OCI-LY7 (cell line): ENCODE measurements at regions not wholly inside any gene's neighbourhood (a gene's known extent, or its start where the extent isn't known, plus 50 kb on each side); places are given as distances from the start of the nearest gene placed in this dataset.
"Not testable (repeated sequence)": the region's sequence is repeated elsewhere in the genome, so short reads cannot be mapped to it uniquely, and the experiment has no call there.

Experiments used
- BruUV-seq: library from RNA; stranded (reverse); fragments of 400-500 nt; replicated peaks from 2 replicates; lab custom pipeline; 2021; lab: Mats Ljungman, UMichigan
- CTCF ChIA-PET: fragments of 300-600 bp; sonication (Branson Sonifier 250); formaldehyde crosslinking; loops from one replicate; lab custom pipeline; 2022; ENCODE audit warnings: antibody characterized with exemption; ENCODE audit not compliant: unreplicated experiment; lab: Charles Lee
- POLR2A ChIA-PET: fragments of 300-600 bp; sonication (Branson Sonifier 250); formaldehyde crosslinking; loops from one replicate; lab custom pipeline; 2022; ENCODE audit warnings: antibody characterized with exemption; lab: Charles Lee
- DNase-seq: peaks from one replicate; pipeline ENCODE4 v3.0.0-alpha.2; 2015; ENCODE audit warnings: low spot score
- H2AFZ ChIP-seq: fragments of 200-600 bp; sonication (generic), shearing (Covaris generic); 2 replicates; pipeline ENCODE4 v1.6.1; 2014; ENCODE audit warnings: mild to moderate bottlenecking, antibody characterized with exemption, low read length, moderate library complexity
- H3K27ac ChIP-seq: fragments of 200-600 bp; sonication (generic); 2 replicates; pipeline ENCODE4 v1.5.1; 2014; ENCODE audit warnings: mixed run types, low read depth, mild to moderate bottlenecking, moderate library complexity, low read length, inconsistent platforms; ENCODE audit not compliant: poor library complexity, severe bottlenecking
- H3K36me3 ChIP-seq: fragments of 200-600 bp; sonication (generic); 2 replicates; pipeline ENCODE4 v1.6.1; 2014; ENCODE audit warnings: mild to moderate bottlenecking, antibody characterized with exemption, low read length, moderate library complexity, mixed read lengths; ENCODE audit not compliant: insufficient read depth
- H3K4me1 ChIP-seq: fragments of 200-600 bp; sonication (generic); 2 replicates; pipeline ENCODE4 v1.5.1; 2014; ENCODE audit warnings: mild to moderate bottlenecking, low read length; ENCODE audit not compliant: insufficient read depth, poor library complexity, severe bottlenecking
- H3K4me2 ChIP-seq: fragments of 200-600 bp; sonication (generic); 2 replicates; pipeline ENCODE4 v1.6.1; 2014; ENCODE audit warnings: mild to moderate bottlenecking, low read length
- H3K4me3 ChIP-seq: fragments of 200-600 bp; sonication (generic); 2 replicates; pipeline ENCODE4 v1.5.1; 2014; ENCODE audit warnings: mild to moderate bottlenecking, low read depth, low read length; ENCODE audit not compliant: poor library complexity, severe bottlenecking
- H3K79me2 ChIP-seq: fragments of 200-600 bp; sonication (generic); 2 replicates; pipeline ENCODE4 v1.6.1; 2016; ENCODE audit warnings: low read depth, mild to moderate bottlenecking, low read length, moderate library complexity, mixed read lengths; ENCODE audit not compliant: insufficient read depth
- H3K9me2 ChIP-seq: fragments of 200-600 bp; sonication (generic); 2 replicates; pipeline ENCODE4 v1.6.1; 2016; ENCODE audit warnings: mild to moderate bottlenecking, low read length, mixed read lengths; ENCODE audit not compliant: insufficient read depth
- H3K9me3 ChIP-seq: fragments of 200-600 bp; sonication (generic); 2 replicates; pipeline ENCODE4 v1.6.1; 2014; ENCODE audit warnings: mild to moderate bottlenecking, mixed run types, low read length, mixed read lengths
- H4K20me1 ChIP-seq: fragments of 200-600 bp; sonication (generic); 2 replicates; pipeline ENCODE4 v1.6.1; 2014; ENCODE audit warnings: mild to moderate bottlenecking, antibody characterized with exemption, low read length, moderate library complexity, mixed read lengths; ENCODE audit not compliant: insufficient read depth
- EZH2phosphoT487 ChIP-seq: fragments of 200-600 bp; sonication (generic); IDR thresholded peaks from 2 replicates; pipeline ENCODE4 v1.6.1; 2018; ENCODE audit warnings: low read depth, borderline replicate concordance, mild to moderate bottlenecking, mixed run types, antibody characterized with exemption, low read length, moderate library complexity, mixed read lengths
- intact Hi-C: fragments of 100-400 bp; cut with micrococcal nuclease; formaldehyde crosslinking; loops from one replicate; pipeline ENCODE4 v1.10.0; 2022; ENCODE audit not compliant: unreplicated experiment
- TF ChIP-seq, protein P1 (sequence below): fragments of 200-600 bp; sonication (generic); conservative IDR thresholded peaks from 2 replicates; pipeline ENCODE4 v1.5.1; 2014; ENCODE audit warnings: mild to moderate bottlenecking, antibody characterized with exemption, low read length, moderate library complexity, mixed read lengths

DNA sequence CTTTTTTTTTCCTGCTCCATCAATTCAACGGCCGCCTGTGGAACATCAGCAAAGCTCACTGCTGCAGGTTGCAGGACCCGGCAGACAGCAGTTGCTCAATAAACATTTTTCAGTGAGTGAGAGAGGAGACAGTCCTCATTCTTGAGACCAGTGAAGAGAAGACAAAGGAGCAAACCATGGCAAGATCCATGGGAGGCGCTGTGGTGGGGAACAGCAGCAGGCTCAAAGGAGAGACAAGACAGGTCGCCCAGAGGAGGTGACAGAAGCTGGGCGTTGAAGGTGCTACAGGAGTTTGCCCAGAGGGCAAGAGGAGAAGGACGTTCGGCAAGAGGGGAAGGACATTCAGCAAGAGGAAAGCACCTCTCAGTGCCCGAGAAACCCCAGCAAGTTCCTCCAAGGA lies 74.5 kb upstream of the FGFR2 start:
- Histone ChIP-seq H3K9me2 (no peaks in the 10 kb centered on the region), H2AFZ (no peak overlapping the region), H4K20me1 (no peaks in the 10 kb centered on the region), H3K4me3 (no peak overlapping the region), H3K79me2 (no peaks in the 10 kb centered on the region), H3K27ac (no peak overlapping the region), H3K4me1 (no peaks in the 10 kb centered on the region), H3K4me2 (no peak overlapping the region), H3K36me3 (no peaks in the 10 kb centered on the region), H3K9me3 (no peaks in the 10 kb centered on the region)
- POLR2A ChIA-PET: no interaction called here
- no peak for TF ChIP-seq EZH2phosphoT487
- TF ChIP-seq, protein P1, sequence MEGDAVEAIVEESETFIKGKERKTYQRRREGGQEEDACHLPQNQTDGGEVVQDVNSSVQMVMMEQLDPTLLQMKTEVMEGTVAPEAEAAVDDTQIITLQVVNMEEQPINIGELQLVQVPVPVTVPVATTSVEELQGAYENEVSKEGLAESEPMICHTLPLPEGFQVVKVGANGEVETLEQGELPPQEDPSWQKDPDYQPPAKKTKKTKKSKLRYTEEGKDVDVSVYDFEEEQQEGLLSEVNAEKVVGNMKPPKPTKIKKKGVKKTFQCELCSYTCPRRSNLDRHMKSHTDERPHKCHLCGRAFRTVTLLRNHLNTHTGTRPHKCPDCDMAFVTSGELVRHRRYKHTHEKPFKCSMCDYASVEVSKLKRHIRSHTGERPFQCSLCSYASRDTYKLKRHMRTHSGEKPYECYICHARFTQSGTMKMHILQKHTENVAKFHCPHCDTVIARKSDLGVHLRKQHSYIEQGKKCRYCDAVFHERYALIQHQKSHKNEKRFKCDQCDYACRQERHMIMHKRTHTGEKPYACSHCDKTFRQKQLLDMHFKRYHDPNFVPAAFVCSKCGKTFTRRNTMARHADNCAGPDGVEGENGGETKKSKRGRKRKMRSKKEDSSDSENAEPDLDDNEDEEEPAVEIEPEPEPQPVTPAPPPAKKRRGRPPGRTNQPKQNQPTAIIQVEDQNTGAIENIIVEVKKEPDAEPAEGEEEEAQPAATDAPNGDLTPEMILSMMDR: no peak
- intact Hi-C loops: no loop called here
- no peak for DNase-seq
- CTCF ChIA-PET: no interaction called here
- no TSS peak for BruUV-seq

GRCh38 chr10:121669840-121670239 lies 71.6 kb upstream of the FGFR2 start:
- H3K4me3 ChIP-seq, BruUV-seq, H3K9me2 ChIP-seq, H2AFZ ChIP-seq, POLR2A ChIA-PET, intact Hi-C loops, DNase-seq, H3K4me2 ChIP-seq, H3K27ac ChIP-seq, H3K79me2 ChIP-seq, CTCF ChIA-PET, H3K9me3 ChIP-seq, H3K36me3 ChIP-seq, H4K20me1 ChIP-seq, H3K4me1 ChIP-seq: not testable (repeated sequence)

DNA sequence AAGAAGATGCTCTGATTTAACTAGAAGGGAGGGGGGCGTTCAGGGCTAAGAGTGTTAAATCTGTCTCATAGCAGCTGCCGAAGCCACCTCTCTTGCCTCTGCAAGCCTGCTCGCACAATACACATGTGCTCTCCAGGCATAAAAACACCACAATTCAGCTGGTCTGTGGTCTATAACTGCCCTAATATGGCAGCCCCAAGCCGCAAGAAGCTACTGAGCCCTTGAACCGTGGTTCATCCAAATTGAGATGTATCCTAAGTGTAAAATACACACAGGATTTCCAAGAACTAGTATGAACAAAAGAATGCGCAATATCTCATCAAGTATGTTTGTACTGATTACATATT lies 70.8 kb upstream of the FGFR2 start:
- CTCF ChIA-PET: no interaction called here
- H3K79me2 ChIP-seq: no peaks in the 10 kb centered on the region
- no peak overlapping the region for H3K4me2 ChIP-seq
- no peaks in the 10 kb centered on the region for H3K36me3 ChIP-seq
- no peaks in the 10 kb centered on the region for H3K9me2 ChIP-seq
- TF ChIP-seq, protein P1: no peak
- TF ChIP-seq EZH2phosphoT487: no peak
- no peaks in the 10 kb centered on the region for H3K4me1 ChIP-seq
- DNase-seq: no peak
- no peak overlapping the region for H2AFZ ChIP-seq
- POLR2A ChIA-PET: interaction anchor here (0.6 kb wide), 1 partner anchor 184 kb away, joined by 3 read pairs; no protein-coding TSS in a partner anchor
- intact Hi-C loops: no loop called here
- H3K27ac ChIP-seq: no peak overlapping the region
- no TSS peak for BruUV-seq
- H3K4me3 ChIP-seq: no peak overlapping the region
- no peaks in the 10 kb centered on the region for H3K9me3 ChIP-seq
- no peaks in the 10 kb centered on the region for H4K20me1 ChIP-seq
